Panc1 (cell line): ENCODE measurements at regions not wholly inside any gene's neighbourhood (a gene's known extent, or its start where the extent isn't known, plus 50 kb on each side); places are given as distances from the start of the nearest gene placed in this dataset.

ENCODE experiments used
- CTCF ChIP-seq: fragments of 450-650 bp; IDR thresholded peaks from 2 replicates; pipeline ENCODE4 v1.5.1; 2017; ENCODE audit warnings: mild to moderate bottlenecking
- POLR2AphosphoS5 ChIP-seq: IDR thresholded peaks from 2 replicates; pipeline ENCODE4 v1.6.1; 2012; ENCODE audit warnings: mild to moderate bottlenecking, low read depth, low read length, moderate library complexity

- TF ChIP-seq CTCF: peak; percentile 8; the same call in 1 of the 2 replicates
- TF ChIP-seq POLR2AphosphoS5: no peak
Measured at GRCh38 chr12:83261998-83262397, 575.3 kb downstream of the TMTC2 start.
